Stomach (tissue), 8 donors: ENCODE measurements at regions not wholly inside any gene's neighbourhood (a gene's known extent, or its start where the extent isn't known, plus 50 kb on each side); places are given as distances from the start of the nearest gene placed in this dataset.

Experiments
- DNase-seq, 2 donors: peaks; one replicate each; pipeline versions ENCODE4 v3.0.0 to v3.0.0-alpha.2; 2013 to 2019
- H3K27ac ChIP-seq, 5 donors: fragments of 200-600 bp in 4 of 5; sonication (generic) in 4 of 5; one replicate each; pipeline ENCODE4 v1.5.1; 2013 to 2019; ENCODE audit warnings: mild to moderate bottlenecking in 1 of 5, moderate library complexity in 1 of 5
- H3K27me3 ChIP-seq, 3 donors: fragments of 200-600 bp; sonication (generic); one replicate each; pipeline ENCODE4 v1.5.1; 2017 to 2019; ENCODE audit warnings: mixed run types in 1 of 3
- H3K36me3 ChIP-seq, 4 donors: fragments of 200-600 bp; sonication (generic); 1 replicate in 3 of 4; 2 replicates in 1 of 4; pipeline ENCODE4 v1.5.1; 2016 to 2019
- H3K4me1 ChIP-seq, 4 donors: fragments of 200-600 bp; sonication (generic); one replicate each; pipeline ENCODE4 v1.5.1; 2016 to 2019
- H3K4me3 ChIP-seq, 4 donors: fragments of 200-600 bp; sonication (generic) in 3 of 4; one replicate each; pipeline ENCODE4 v1.5.1; 2016 to 2019; ENCODE audit warnings: mild to moderate bottlenecking in 1 of 4
- H3K9me3 ChIP-seq, 4 donors: fragments of 200-600 bp; sonication (generic); one replicate each; pipeline ENCODE4 v1.5.1; 2016 to 2019
- EP300 ChIP-seq: sonication (generic); formaldehyde crosslinking; IDR thresholded peaks from one replicate; pipeline ENCODE4 v1.6.1; 2017; ENCODE audit warnings: antibody characterized with exemption
- POLR2A ChIP-seq, 4 donors: fragments of 450-650 bp; IDR thresholded peaks; one replicate each; pipeline ENCODE4 v1.6.1; 2016; ENCODE audit warnings: antibody characterized with exemption in 4 of 4, control low read depth in 2 of 4, mild to moderate bottlenecking in 1 of 4, moderate library complexity in 1 of 4
- POLR2AphosphoS5 ChIP-seq, 3 donors: sonication (generic); formaldehyde crosslinking; IDR thresholded peaks; one replicate each; pipeline ENCODE4 v1.6.1; 2016; ENCODE audit warnings: antibody characterized with exemption in 3 of 3
- WGBS, 5 donors: extraction: QIAGEN DNeasy Blood & Tissue Kit in 3 of 5; methylation state at CpG; one replicate each; pipeline versions ENCODE4 v1.1.5 to v1.1.7; 2013 to 2018; 5-methylcytosine and 5-hydroxymethylcytosine counted together
- intact Hi-C: fragments of 100-400 bp; cut with DNase I; formaldehyde crosslinking; loops from one replicate; pipeline ENCODE4 v1.15.1; 2023; ENCODE audit warnings: low total_unique reads
- TF ChIP-seq, protein P1 (sequence below), 7 experiments: fragments of 450-650 bp in 4 of 7; fragments of 200-600 bp in 3 of 7; sonication (generic) in 3 of 7; IDR thresholded peaks; one replicate each; pipeline ENCODE4 v1.5.1; 2016 to 2019; ENCODE audit warnings: antibody characterized with exemption in 7 of 7, control low read depth in 2 of 7, mild to moderate bottlenecking in 1 of 7
- donor health status: healthy with polysubstance abuse.
- donor health status: Bipolar disorder and iron deficiency.
- donor health status: healthy.

- no peak overlapping the region for H3K4me3 ChIP-seq
- peaks cover 6 to 18% (median 13%) of the 10 kb centered on the region in 4 donors for H3K4me1 ChIP-seq
- no peaks in the 10 kb centered on the region for H3K36me3 ChIP-seq
- DNase-seq, result no peak
- no peaks in the 10 kb centered on the region for H3K27me3 ChIP-seq
- TF ChIP-seq EP300, result no peak
- TF ChIP-seq POLR2AphosphoS5 (IDR thresholded peaks at IDR 0.05), result no peak
- TF ChIP-seq, protein P1, sequence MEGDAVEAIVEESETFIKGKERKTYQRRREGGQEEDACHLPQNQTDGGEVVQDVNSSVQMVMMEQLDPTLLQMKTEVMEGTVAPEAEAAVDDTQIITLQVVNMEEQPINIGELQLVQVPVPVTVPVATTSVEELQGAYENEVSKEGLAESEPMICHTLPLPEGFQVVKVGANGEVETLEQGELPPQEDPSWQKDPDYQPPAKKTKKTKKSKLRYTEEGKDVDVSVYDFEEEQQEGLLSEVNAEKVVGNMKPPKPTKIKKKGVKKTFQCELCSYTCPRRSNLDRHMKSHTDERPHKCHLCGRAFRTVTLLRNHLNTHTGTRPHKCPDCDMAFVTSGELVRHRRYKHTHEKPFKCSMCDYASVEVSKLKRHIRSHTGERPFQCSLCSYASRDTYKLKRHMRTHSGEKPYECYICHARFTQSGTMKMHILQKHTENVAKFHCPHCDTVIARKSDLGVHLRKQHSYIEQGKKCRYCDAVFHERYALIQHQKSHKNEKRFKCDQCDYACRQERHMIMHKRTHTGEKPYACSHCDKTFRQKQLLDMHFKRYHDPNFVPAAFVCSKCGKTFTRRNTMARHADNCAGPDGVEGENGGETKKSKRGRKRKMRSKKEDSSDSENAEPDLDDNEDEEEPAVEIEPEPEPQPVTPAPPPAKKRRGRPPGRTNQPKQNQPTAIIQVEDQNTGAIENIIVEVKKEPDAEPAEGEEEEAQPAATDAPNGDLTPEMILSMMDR (IDR thresholded peaks at IDR 0.05), result no peak
- no peak for TF ChIP-seq POLR2A (IDR thresholded peaks at IDR 0.05)
- H3K9me3 ChIP-seq, result no peaks in the 10 kb centered on the region
- H3K27ac ChIP-seq, result no peak overlapping the region
- 79 to 91% (median 86%) methylated on average over 10 to 12 of the region's 12 CpGs for WGBS, 5 donors
- intact Hi-C loops, result no loop called here
Observed at GRCh38 chr7:155893176-155893575, 80.9 kb upstream of the SHH start.

DNA sequence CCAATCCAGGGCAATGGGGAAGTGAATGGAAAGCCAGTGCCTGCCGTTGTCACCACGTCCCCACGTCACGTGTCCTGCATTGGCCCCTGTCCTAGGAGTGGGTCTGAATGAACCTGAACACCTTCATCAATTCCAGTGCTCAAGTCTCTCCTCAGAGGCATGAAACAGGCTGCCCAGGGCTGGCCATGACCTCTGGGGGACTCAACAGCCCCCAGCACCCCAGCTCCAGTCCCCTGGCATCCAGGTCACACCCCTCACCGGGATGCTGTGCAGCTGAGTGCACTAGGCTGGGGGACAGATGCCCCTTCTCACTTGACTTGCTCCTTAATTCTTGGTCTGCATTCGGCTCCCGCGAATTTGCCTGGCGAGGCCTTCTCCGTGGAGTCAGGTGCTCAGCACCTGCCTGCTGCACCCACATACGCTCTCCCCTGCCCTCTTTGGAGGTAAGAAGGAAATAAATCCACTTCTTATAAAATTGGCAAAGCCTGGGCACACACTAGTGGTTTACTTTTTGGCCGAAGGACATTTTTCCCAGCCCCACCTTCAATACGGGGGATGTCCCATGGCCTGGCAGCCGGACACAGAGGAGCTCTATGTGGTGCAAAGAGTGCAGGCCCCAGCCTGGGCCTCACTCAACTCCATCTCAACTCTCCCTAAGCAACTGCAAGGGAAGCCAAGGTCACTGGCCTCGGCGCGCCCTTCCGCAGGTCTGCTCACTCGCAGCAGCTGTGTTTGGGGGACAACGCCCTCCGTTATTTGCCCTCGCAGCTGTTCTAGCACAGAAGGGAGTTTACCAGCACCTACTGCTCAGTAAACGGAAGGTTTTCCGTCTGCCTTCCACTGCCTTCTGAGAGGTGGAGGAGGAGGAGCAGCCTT, 77.6 kb upstream of the SHH start:
- Histone ChIP-seq H3K36me3 (no peaks in the 10 kb centered on the region), H3K27ac (peak overlapping the region; percentile 77 to 88 (median 78)), H3K4me1 (peaks cover 6 to 22% (median 20%) of the 10 kb centered on the region in 4 donors), H3K4me3 (no peak overlapping the region), H3K27me3 (no peaks in the 10 kb centered on the region), H3K9me3 (no peaks in the 10 kb centered on the region)
- WGBS, 5 donors, result 38 to 79% (median 51%) methylated on average over 16 to 24 of the region's 24 CpGs
- intact Hi-C loops, result no loop called here
- peak; percentile 91 to 92 for DNase-seq
- TF ChIP-seq, protein P1 (IDR thresholded peaks at IDR 0.05), result peak in 1 of 7 experiments; percentile 4
- TF ChIP-seq EP300 (no peak), POLR2AphosphoS5 (IDR thresholded peaks at IDR 0.05) (peak in 2 of 3 donors; percentile 63 to 73), POLR2A (IDR thresholded peaks at IDR 0.05) (no peak)

DNA sequence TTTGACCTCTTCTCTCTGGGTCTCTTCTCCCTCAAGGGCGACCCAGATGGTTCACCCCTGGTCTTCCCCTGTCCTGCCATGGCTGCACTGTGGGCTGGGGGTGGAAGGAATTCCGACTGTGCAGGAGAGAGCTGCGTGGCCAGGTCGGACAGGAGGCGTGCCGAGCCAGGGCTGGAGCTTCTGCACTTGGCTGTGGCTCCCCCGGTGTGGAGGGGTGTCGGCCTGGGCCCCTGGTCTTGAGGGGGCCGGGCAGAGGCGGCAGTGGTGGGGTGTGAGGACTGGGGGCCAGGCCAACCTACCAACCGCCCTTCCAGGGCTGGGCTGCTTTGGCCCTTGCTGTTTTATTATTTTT, 74.9 kb upstream of the SHH start:
- 83 to 91% (median 87%) methylated on average over 11 of the region's 11 CpGs for WGBS, 5 donors
- Histone ChIP-seq H3K9me3 (no peaks in the 10 kb centered on the region), H3K4me3 (no peak overlapping the region), H3K36me3 (no peaks in the 10 kb centered on the region), H3K4me1 (peaks cover 6 to 22% (median 20%) of the 10 kb centered on the region in 4 donors), H3K27me3 (no peaks in the 10 kb centered on the region), H3K27ac (no peak overlapping the region)
- no peak for DNase-seq
- TF ChIP-seq, protein P1 (IDR thresholded peaks at IDR 0.05), result no peak
- TF ChIP-seq POLR2AphosphoS5 (IDR thresholded peaks at IDR 0.05), result no peak
- no peak for TF ChIP-seq EP300
- TF ChIP-seq POLR2A (IDR thresholded peaks at IDR 0.05), result no peak
- intact Hi-C loops, result no loop called here

GRCh38 chr7:155886391-155887173, 74.3 kb upstream of the SHH start:
- H3K27me3 ChIP-seq, result no peaks in the 10 kb centered on the region
- DNase-seq, result no peak
- H3K4me3 ChIP-seq, result no peak overlapping the region
- TF ChIP-seq POLR2AphosphoS5 (IDR thresholded peaks at IDR 0.05) (no peak), EP300 (no peak), POLR2A (IDR thresholded peaks at IDR 0.05) (no peak)
- TF ChIP-seq, protein P1 (IDR thresholded peaks at IDR 0.05), result no peak
- WGBS, 5 donors, result 88 to 95% (median 92%) methylated on average over 36 to 37 of the region's 37 CpGs
- H3K36me3 ChIP-seq, result no peaks in the 10 kb centered on the region
- peaks cover 6 to 22% (median 20%) of the 10 kb centered on the region in 4 donors for H3K4me1 ChIP-seq
- intact Hi-C loops, result no loop called here
- no peak overlapping the region for H3K27ac ChIP-seq
- no peaks in the 10 kb centered on the region for H3K9me3 ChIP-seq
